Hematopoietic multipotent progenitor cell treated with erythropoietin and hydrocortisone succinate and interleukin-3 and kit ligand, for 17 days (in vitro differentiated cells): ENCODE measurements at regions not wholly inside any gene's neighbourhood (a gene's known extent, or its start where the extent isn't known, plus 50 kb on each side); places are given as distances from the start of the nearest gene placed in this dataset.

Experiments used
- DNase-seq: peaks from one replicate; pipeline ENCODE4 v3.0.0-alpha.2; 2015; ENCODE audit warnings: low spot score

DNA sequence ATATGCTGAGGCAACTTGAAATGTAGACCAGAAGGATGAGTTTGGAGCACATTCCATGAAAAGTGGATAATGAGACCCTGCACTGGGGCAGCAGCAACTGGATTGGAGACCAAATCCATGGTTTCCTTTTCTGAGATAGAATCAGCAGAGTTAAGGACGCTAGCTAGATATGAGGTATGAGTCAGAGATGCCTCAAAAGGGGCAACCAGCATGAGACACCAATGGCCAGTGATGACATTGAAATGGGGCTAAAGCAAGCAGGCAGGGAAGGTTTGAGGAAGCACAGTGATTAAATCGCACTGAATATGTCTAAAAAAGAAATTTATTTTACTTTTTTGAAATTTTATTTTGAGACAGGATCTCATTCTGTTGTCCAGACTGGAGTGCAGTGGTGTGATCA, 802.4 kb downstream of the TFAP2A start:
- no peak for DNase-seq

DNA sequence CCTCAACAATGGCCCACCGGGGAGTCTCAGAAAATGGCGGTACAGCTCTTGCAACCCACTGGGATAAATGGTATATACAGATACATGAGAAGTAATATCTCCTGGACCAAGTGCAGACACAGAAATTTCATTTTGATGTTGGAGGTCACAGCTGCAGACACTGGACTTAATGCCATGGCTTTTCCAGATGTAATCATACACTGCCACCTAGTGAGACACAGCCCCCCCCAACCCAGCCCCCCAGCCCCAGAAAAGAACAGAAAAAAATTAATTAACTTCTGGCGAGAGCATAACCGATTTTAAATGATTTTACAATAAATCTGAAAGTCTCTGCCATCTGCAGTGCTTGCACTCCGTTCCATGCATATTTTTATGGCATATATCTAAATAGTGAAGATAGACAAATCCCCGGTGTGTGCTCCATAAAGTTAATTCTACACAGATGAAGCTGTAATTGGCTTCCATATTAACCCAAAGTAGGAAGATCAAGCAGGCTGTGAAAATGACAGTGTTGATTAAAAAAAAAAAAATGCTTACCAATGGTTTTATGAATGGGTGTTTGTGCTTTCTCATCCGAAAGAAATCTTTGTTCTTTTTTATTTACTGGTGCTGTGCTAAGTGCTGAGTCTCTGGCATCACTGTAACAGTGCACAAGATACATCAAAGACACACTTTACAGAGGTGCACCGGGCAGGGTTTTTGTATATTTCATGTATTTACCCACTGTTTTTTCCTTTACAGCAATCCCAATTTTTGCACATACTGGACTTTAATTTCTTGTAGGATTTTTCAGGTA, 804.1 kb downstream of the TFAP2A start:
- DNase-seq, result no peak

DNA sequence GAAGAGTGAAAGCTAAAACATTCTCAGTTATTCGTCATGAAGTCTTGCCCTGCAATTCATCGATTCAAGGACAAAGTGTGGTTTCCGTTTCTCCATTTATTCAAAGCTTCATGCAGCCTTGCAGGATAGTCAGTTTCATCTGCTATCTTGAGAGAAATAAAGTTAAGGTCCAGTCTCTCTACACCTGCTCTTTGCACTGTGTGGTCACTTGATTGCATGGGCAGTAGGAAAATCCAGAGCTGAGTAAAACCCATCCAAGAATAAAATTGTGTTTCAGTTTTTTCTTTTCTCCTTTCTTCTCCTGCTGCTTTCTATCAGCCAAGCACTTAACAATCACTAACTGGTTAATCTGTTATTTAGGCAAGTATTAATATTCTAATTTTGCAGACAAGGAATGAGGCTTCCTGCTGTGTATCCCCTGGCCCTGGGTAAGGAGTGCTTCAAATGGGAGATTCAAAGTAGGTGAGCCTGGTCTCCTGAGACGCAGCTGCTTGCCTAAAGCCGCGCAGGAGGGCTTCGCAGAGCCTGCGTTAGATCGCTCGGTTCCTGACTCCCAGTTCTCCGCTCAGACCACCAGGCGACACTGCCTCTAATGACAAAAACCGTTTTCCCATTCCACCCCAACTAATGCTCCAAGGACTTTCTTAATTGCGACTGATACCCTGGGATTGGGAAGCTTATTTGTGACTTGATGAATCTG, 808.3 kb downstream of the TFAP2A start:
- DNase-seq, result no peak

DNA sequence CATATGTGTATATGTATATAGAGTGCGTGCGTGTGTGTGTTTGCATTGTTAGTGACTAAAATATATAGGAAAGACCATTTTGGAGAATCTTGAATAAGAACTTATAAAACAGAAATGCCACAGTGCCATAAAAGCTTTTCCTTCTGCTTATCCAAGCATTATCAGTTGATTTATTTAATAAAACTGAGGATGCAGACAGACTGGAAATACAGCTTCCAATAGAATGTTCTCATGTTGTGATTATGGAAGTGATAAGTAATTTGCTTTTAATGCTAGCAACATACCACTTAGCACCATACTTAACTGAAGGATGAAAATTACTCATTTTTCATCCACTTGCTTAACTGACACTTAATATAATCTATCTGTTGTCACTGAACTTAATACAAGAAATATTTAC, 820.1 kb downstream of the TFAP2A start:
- DNase-seq, result no peak

DNA sequence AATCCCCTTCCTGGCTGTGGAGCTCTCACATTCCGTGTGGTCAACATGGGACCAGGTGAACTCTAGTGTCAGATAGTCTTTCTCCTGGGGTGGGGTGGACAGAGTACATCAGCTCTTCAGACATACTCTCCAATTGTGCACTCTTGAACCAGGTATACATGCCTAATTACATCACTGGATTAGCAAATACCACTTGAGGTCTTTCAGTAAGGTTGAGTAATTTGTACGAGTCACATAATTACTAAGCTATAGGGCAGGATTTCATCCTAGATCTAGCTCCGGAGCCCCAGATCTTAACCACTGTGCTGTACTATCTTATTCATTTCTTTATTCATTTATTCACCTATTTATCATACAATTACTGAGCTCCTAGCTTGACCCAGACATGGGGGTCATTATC, 821.3 kb downstream of the TFAP2A start:
- DNase-seq, result no peak

DNA sequence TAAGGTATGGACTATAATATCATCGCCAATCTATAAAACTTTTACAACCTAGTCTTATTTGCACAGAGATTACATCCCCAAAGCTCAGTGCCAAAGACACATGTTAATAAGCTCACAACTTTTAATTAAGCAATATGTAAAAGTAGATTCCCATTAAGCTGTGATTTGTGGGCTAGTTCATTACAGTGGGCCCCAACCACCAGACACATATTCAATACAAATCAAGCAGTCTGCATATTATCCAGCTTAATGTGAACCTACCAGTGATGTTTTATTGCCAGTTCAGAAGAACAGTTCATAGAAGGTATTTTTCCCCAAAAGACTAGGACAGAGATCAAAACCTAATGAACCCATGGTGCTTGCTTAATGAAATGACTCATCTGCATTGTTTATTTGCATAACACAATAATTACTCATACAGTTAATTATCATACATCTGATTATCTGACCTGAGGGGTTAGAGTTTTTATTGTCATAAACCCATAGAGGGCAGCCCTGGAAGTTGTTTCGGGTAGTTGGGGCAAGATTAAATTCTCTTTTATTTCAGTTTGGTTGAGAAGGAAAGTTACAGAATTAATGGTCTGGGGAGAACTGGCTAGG, 831.0 kb downstream of the TFAP2A start:
- DNase-seq, result no peak

DNA sequence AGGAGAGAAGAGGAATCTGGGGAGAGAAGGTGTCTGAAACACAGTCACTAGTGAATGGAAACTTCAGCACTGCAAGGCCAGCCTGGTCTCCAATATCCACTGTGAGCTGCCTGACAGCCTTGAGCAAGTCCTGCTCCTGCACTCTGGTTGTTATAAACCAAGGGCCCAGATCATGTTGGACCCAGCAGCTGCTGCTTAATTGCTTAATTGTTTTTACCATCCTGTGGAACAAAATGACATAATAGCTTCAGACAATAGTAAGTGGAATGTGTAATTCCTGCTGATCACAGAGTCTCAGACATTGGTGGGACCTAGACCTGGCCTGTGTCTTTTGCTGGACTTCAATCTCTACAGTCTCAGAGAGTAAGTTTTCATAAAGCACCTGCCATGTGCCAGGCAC, 833.7 kb downstream of the TFAP2A start:
- DNase-seq, result no peak

DNA sequence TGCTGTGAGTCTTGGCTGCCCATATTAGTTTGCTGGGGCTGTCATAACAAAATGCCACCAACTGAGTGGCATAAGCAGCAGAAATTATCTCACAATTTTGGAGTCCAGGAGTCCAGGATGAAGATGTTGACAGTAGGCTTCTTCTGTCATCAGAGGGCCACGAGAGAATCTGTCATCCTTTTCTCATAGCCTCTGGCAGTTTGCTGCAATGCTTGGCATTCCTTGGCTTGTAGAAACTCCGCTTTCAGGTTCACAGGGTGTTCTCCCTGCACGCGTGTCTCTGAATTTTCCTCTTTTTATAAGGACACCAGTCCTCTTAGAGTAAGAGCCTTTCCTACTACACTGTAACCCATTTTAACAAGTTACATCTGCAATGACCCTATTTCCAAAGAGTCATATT, 838.4 kb downstream of the TFAP2A start:
- no peak for DNase-seq

DNA sequence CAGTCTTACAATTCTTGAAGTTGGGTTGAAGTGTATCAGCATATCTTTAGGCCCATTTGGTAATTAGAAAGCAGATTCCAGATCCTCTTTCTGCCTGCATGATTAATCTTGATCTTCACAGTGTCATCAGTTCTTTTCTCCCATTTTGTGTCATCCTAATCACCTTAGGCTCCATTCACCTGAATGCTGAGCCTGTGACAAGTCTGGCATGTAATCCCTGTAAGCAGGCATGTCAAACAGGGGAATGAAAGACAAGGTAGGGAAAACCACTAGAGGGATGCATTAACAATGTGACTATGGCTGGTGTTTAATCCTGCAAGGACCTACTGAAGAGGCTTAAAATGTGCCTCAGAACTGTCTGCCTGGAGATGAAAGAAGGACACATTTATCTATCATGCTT, 848.8 kb downstream of the TFAP2A start:
- DNase-seq, result no peak

DNA sequence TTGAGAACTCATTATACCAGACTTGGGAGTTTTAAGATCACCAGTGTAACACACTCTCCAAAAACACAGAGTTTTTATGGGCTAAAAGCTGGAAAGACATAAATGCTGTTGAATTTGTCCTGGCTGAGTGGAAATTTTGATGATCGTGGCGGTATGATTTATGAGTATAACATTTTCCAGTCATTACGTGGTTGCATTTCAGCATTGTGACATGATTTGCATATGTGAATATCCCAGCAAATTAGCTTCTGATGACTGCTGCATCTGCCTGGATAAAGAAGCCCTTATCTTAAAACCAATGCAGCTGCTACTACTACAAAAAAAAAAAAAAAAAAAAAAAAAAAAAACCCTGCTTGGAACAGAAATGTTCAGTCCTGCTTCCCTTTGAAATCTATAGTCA, 850.9 kb downstream of the TFAP2A start:
- DNase-seq, result no peak

DNA sequence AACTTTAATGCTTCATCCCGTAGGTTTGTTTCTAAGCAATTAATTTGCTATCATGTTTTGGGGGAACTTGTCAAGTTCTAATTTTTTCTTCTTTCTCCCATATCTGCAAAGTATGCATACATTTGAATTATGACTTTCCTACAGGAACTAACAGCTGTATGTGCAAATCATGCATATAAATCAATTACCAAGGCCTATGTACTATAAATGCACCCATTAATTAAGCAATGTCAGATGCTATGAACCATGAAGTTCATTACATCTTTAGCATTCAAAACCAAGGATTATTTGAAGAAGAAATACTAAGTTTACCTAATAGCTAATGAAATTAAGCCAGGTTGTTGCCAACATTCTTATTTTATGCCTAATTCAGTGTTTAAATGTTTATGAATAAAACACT, 851.3 kb downstream of the TFAP2A start:
- no peak for DNase-seq

DNA sequence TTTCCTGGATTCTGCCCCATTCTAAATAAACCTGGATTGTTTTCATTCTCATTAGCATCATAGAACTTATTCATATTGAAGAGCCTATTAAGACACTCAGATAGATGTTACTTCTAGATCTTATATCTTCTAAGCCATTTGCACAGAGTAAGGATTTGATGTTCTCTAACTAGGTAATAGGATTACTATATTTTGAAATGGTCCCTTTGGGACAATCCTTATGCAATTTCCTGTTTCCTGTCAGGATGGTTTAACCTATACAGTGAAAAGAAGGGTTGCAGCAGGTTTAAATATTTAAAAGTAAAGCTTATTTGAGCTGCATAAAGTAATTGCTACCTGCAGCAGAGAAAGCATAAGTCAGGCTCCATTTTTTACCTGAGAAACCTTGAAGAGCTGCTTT, 860.1 kb downstream of the TFAP2A start:
- no peak for DNase-seq

DNA sequence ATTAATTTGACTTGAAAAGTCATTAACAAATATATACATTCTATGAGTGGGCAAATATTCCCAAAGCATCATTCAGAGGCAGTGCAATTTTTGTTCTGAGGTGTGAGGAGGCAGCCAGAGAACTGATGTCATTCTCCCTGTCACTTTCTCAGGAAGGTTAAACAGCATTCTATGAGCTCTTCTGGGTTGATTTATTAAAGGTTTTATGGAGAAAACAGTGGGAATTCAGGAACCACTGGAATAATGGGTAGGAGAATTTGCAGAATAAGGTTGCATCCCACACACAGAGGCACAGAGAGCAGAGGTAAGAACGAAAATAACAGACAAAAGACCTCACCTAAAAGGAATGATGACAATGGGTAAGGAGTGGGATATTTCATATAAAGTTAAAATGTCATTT, 860.6 kb downstream of the TFAP2A start:
- no peak for DNase-seq

DNA sequence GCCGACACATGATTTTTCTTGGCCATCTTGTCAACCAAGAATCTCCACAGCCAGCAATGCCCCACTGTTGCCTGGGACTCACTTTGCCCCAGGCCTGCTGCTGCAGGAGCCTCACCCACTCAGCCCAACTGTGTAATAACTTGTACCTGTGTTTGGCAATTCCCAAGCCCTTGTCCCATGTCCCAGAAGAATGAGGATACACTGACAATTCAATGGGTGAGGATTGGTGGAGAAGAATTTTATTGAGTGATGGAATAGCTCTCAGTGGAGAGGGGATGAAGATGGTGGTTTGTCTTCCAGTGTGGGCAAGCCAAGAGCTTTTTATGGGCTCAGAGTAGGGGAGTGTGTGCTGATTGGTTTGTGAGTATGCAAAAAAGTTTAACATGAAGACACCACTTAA, 861.9 kb downstream of the TFAP2A start:
- DNase-seq, result no peak

DNA sequence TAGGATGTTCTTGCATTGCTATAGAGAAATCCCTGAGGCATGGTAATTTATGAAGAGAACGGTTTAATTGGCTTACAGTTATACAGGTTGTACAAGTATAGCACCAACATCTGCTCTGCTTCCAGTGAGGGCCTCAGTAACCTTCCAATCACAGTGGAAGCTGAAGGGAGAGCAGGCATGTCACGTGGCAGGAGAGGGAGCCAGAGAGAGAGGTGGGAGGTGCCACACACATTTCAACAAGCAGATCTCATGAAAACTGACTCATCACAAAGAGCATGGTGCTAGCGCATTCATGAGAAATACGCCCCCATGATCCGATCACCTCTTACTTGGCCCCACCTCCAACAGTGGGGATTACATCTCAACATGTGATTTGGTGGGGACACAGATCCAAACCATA, 871.2 kb downstream of the TFAP2A start:
- no peak for DNase-seq

DNA sequence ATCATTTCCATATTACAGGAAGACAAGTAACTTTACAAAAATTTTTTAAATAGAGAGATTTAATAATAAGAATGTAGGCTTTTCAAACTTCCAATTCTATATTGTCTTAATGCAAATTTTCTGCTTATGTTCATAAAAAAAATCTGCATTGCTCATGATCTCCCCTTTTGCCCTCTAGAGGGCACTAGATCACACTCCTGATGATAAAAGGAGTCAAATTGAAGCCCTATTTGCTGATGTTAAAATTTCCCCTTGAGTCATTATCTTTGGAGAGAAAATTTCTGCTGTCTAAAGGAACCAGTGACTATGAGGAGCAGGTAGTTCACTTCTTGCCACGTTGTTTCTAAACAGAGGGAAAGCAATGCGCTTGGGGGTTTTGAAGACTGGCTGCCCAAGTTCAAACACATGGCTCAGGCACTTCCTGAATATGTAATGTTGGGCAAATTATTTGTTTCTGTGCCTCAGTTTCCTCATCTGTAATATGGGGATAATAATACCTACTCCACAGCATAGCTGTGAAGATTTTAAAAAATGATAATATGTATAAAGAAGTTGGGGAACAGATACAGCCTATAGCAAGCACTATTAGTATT, 874.2 kb downstream of the TFAP2A start:
- peak; percentile 11 for DNase-seq

DNA sequence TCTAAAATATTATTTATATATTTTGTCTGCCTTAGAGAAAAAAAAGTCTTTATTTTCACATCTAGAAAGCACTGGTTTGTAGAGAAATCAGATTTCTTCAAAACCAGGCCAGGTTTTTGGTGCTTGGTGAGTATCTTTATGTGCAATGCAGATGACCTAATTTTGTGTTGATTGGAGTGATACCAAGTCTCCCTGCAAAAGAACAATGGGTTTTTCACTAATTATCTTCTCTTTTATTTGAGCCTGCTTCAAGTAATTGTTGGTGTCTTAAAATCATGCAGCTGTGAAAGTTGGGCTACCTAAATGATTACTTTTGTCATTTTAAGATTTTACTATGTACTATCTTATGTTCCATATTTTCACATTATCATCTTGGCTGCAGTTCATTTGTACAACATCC, 874.7 kb downstream of the TFAP2A start:
- DNase-seq, result no peak

DNA sequence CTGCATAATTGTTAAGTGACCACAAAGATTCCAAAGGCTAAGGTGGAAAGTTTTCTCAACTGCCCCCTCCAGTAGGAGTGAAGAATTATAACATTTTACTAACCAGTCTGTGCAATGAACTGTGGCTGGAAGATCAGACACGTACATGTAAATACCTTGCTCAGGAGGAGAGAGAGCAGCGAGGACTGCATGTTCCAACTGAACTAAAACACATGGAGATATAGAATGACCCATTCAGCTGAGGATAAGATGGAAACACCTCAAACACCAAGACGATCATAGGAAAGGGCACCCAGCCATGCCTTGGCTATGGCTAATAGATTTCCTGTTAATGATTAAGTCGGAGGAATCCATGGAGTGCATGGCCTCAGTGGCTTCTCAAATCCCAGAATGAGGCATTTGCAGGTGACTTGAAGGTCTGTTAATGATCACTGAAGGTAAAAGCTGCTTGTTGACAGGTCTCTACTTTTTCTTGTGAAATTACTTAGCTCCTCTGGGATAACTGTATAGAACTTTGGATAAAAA, 875.6 kb downstream of the TFAP2A start:
- no peak for DNase-seq

DNA sequence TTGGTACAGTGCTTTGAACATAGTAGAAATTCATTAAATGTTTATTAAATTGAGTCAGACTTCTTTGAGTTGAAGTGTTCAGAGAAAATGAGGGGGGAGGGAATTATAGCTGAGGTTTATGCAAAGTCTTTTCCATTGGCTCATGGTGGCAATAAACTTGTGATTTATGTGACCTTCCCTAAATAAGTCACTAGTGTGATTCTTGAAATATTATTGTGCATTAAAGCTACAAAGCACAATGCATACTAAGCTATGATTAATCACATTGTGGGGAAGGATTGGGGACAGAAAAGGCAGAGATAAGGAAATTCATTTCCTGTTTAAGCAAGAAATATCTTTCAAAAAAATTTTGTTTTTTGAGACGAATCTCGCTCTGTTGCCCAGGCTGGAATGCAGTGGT, 877.5 kb downstream of the TFAP2A start:
- no peak for DNase-seq

DNA sequence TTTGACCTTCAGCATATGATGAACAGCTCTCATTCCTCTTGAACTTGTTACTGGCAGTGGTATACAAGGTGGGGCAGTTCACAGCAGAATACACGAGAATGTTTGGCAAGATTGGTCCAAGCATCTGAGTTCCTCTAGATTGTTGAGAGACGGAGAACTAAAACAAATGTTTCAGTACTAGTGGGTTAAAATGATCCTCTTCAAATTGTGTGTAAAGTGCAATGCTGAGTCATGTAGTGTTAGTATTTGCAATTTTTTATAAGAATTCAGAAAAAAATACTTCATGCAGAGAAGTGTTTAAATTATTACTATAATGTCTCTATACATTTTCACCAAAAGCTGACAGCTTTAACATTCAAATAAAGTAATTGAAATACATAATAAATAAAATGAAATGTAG, 879.8 kb downstream of the TFAP2A start:
- no peak for DNase-seq

DNA sequence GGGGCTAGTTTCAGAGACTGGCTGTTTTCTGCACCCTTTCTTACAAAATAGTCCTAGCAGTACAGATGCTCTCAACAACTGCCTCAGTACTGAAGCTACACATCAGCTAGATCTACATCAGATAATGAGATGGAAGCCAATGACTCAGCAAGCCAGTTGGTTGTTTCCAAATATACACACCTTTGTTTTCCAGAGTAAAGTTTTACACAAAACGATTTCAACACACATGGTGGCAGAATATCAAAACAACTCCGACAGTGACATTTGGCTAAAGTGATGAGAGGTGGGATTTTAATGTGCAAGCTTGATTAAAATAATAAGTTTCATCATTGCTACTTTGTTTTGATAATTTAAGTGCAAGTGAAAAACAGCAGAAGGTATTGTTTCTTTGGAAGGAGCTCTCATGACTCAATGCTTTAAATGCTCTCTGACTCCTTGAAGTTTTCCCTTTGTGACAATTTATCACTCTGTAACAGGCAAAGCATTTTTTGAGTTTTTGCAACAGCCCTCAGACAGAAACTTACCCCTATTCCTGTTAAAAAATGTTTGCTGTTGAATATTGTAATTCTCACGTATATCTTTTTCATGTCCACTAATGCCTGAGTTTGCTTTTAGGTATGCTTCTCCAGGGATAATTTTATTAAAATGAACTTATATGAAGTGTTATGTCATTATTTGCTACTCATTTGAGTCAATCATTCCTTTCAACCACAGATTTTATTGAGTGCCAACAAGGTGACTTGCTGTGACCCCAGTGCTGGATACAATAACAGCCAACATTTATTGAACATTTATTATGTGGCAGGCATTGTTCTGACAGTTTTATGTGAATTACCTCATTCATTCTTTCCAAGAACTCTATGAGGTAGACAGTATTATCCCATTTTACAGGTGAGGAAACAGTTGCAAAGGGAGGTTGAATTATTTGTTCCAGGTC, 882.0 kb downstream of the TFAP2A start:
- no peak for DNase-seq
